SK-N-SH (cell line): ENCODE measurements at regions not wholly inside any gene's neighbourhood (a gene's known extent, or its start where the extent isn't known, plus 50 kb on each side); places are given as distances from the start of the nearest gene placed in this dataset.

ENCODE experiments used
- CTCF ChIA-PET: fragments of 300-600, 350-600 bp; formaldehyde crosslinking; extraction: SDS; loops from one replicate; lab custom pipeline; 2021; lab: Yijun Ruan, JAX
- POLR2A ChIA-PET: fragments of 350-600 bp; sonication (Branson Sonifier 250); formaldehyde crosslinking; extraction: SDS; loops from one replicate; lab custom pipeline; 2020; ENCODE audit warnings: antibody characterized with exemption, inconsistent platforms; lab: Yijun Ruan, JAX
- DNase-seq: peaks from one replicate; pipeline ENCODE4 v3.0.0; 2012
- H2AFZ ChIP-seq: fragments of 200-600 bp; sonication (generic); 2 replicates; pipeline ENCODE4 v1.8.1; 2016; ENCODE audit warnings: antibody characterized with exemption, mild to moderate bottlenecking, low read depth
- H3F3A ChIP-seq: fragments of 200-600 bp; sonication (generic); replicated peaks from 2 replicates; pipeline ENCODE3; 2016; ENCODE audit warnings: antibody characterized with exemption, mild to moderate bottlenecking; ENCODE audit not compliant: insufficient read depth
- H3K27ac ChIP-seq, 2 experiments: fragments of 200-500 bp in 1 of 2; fragments of 200-600 bp in 1 of 2; sonication (Bioruptor generic) in 1 of 2; sonication (generic), shearing (Covaris generic) in 1 of 2; 2 replicates each; pipeline versions ENCODE4 v1.5.1 to v1.6.1; 2014 to 2016; ENCODE audit warnings: low read depth in 2 of 2, inconsistent platforms in 1 of 2, low read length in 1 of 2, mild to moderate bottlenecking in 1 of 2, mixed read lengths in 1 of 2
- H3K27me3 ChIP-seq: fragments of 200-600 bp; sonication (generic), shearing (Covaris generic); 2 replicates; pipeline ENCODE4 v1.6.1; 2016; ENCODE audit warnings: mixed run types; ENCODE audit not compliant: insufficient read depth
- H3K36me3 ChIP-seq, 2 experiments: fragments of 200-500 bp in 1 of 2; fragments of 200-600 bp in 1 of 2; sonication (Bioruptor generic) in 1 of 2; sonication (generic) in 1 of 2; replicated peaks in 1 of 2; 2 replicates each; pipeline versions ENCODE3 to v1.5.1; 2014 to 2016; ENCODE audit warnings: low read length in 1 of 2, mild to moderate bottlenecking in 1 of 2; ENCODE audit not compliant: insufficient read depth in 2 of 2, control insufficient read depth in 1 of 2
- H3K4me1 ChIP-seq, 2 experiments: fragments of 200-500 bp in 1 of 2; fragments of 200-600 bp in 1 of 2; sonication (Bioruptor generic) in 1 of 2; sonication (generic), shearing (Covaris generic) in 1 of 2; 2 replicates each; pipeline versions ENCODE4 v1.5.1 to v1.6.1; 2014 to 2016; ENCODE audit warnings: low read depth in 1 of 2, low read length in 1 of 2, mixed run types in 1 of 2; ENCODE audit not compliant: insufficient read depth in 2 of 2, control insufficient read depth in 1 of 2
- H3K4me2 ChIP-seq: fragments of 200-600 bp; sonication (generic), shearing (Covaris generic); 2 replicates; pipeline ENCODE4 v1.6.1; 2017; ENCODE audit warnings: mixed run types
- H3K4me3 ChIP-seq, 2 experiments: fragments of 200-500 bp in 1 of 2; fragments of 200-600 bp in 1 of 2; sonication (Bioruptor generic) in 1 of 2; sonication (generic), shearing (Covaris generic) in 1 of 2; 2 replicates each; pipeline versions ENCODE4 v1.5.1 to v1.8.1; 2014 to 2016; ENCODE audit warnings: low read depth in 2 of 2, inconsistent platforms in 1 of 2, low read length in 1 of 2, mild to moderate bottlenecking in 1 of 2, mixed read lengths in 1 of 2, moderate library complexity in 1 of 2
- H3K79me2 ChIP-seq: fragments of 200-600 bp; sonication (generic); 2 replicates; pipeline ENCODE4 v1.8.1; 2017; ENCODE audit warnings: mild to moderate bottlenecking; ENCODE audit not compliant: insufficient read depth
- H3K9ac ChIP-seq: fragments of 200-600 bp; sonication (generic); 2 replicates; pipeline ENCODE4 v1.6.1; 2017; ENCODE audit warnings: mixed run types
- H3K9me2 ChIP-seq: fragments of 200-600 bp; sonication (generic); 2 replicates; pipeline ENCODE4 v1.6.1; 2017; ENCODE audit warnings: mixed run types
- H3K9me3 ChIP-seq: fragments of 200-600 bp; sonication (generic); 2 replicates; pipeline ENCODE4 v1.6.1; 2017; ENCODE audit warnings: mixed run types, mild to moderate bottlenecking, moderate library complexity
- H4K20me1 ChIP-seq: fragments of 200-600 bp; sonication (generic); 2 replicates; pipeline ENCODE4 v1.6.1; 2017; ENCODE audit warnings: mild to moderate bottlenecking, mixed run types; ENCODE audit not compliant: insufficient read depth
- CHD2 ChIP-seq: fragments of 150-350 bp; IDR thresholded peaks from 2 replicates; pipeline ENCODE4 v1.6.1; 2018; ENCODE audit warnings: low read length; ENCODE audit not compliant: partially characterized antibody
- EP300 ChIP-seq, 2 experiments: IDR thresholded peaks; 2 replicates each; pipeline versions ENCODE4 v1.4.0 to v1.6.1; 2012; ENCODE audit warnings: borderline replicate concordance in 1 of 2, low read depth in 1 of 2, low read length in 1 of 2
- FOSL2 ChIP-seq: IDR thresholded peaks from 2 replicates; pipeline ENCODE4 v1.4.0; 2012; ENCODE audit warnings: low read depth, mild to moderate bottlenecking, moderate library complexity, borderline replicate concordance
- GABPA ChIP-seq: IDR thresholded peaks from 2 replicates; pipeline ENCODE4 v1.4.0; 2012; ENCODE audit warnings: low read depth, mild to moderate bottlenecking
- GATA2 ChIP-seq: sonication (generic); formaldehyde crosslinking; IDR thresholded peaks from 2 replicates; pipeline ENCODE4 v1.5.0; 2020; ENCODE audit warnings: mild to moderate bottlenecking, missing genetic modification reagents
- JUND ChIP-seq: IDR thresholded peaks from 2 replicates; pipeline ENCODE4 v1.4.0; 2012
- MEF2A ChIP-seq: IDR thresholded peaks from 2 replicates; pipeline ENCODE4 v1.4.0; 2012; ENCODE audit warnings: low read depth, borderline replicate concordance
- MXI1 ChIP-seq: IDR thresholded peaks from 2 replicates; pipeline ENCODE4 v1.6.1; 2012; ENCODE audit warnings: mild to moderate bottlenecking, low read depth, low read length, improper control_type of control experiment
- NFIC ChIP-seq: IDR thresholded peaks from 2 replicates; pipeline ENCODE4 v1.4.0; 2012; ENCODE audit warnings: borderline replicate concordance
- NRF1 ChIP-seq: IDR thresholded peaks from 2 replicates; pipeline ENCODE4 v1.6.1; 2012; ENCODE audit warnings: low read depth, mild to moderate bottlenecking, low read length
- POLR2AphosphoS5 ChIP-seq: IDR thresholded peaks from 2 replicates; pipeline ENCODE4 v1.6.1; 2012; ENCODE audit warnings: low read depth, low read length
- RAD21 ChIP-seq: IDR thresholded peaks from 2 replicates; pipeline ENCODE4 v1.6.1; 2012; ENCODE audit warnings: mild to moderate bottlenecking, low read length
- RCOR1 ChIP-seq: fragments of 150-350 bp; IDR thresholded peaks from 2 replicates; pipeline ENCODE4 v1.6.1; 2017; ENCODE audit warnings: antibody characterized with exemption, low read length
- RFX5 ChIP-seq: IDR thresholded peaks from 2 replicates; pipeline ENCODE4 v1.6.1; 2012; ENCODE audit warnings: mild to moderate bottlenecking, improper control_type of control experiment, low read length
- RXRA ChIP-seq: IDR thresholded peaks from 2 replicates; pipeline ENCODE4 v1.4.0; 2012; ENCODE audit warnings: low read depth, mild to moderate bottlenecking, borderline replicate concordance
- SMC3 ChIP-seq: IDR thresholded peaks from 2 replicates; pipeline ENCODE4 v1.6.1; 2012; ENCODE audit warnings: low read depth, low read length, improper control_type of control experiment
- TCF12 ChIP-seq: IDR thresholded peaks from 2 replicates; pipeline ENCODE4 v1.4.0; 2012
- TEAD4 ChIP-seq: IDR thresholded peaks from 2 replicates; pipeline ENCODE4 v1.4.0; 2012; ENCODE audit warnings: mild to moderate bottlenecking, borderline replicate concordance; ENCODE audit not compliant: insufficient read depth
- YY1 ChIP-seq: IDR thresholded peaks from 2 replicates; pipeline ENCODE4 v1.4.0; 2012; ENCODE audit warnings: low read depth, mild to moderate bottlenecking
- WGBS: methylation state at CpG from one replicate; pipeline ENCODE4 v1.1.6; 2017; ENCODE audit warnings: low lambda C conversion rate; 5-methylcytosine and 5-hydroxymethylcytosine counted together
- TF ChIP-seq, protein P1 (sequence below): IDR thresholded peaks from 2 replicates; pipeline ENCODE4 v1.4.0; 2012; ENCODE audit warnings: low read depth, borderline replicate concordance
- TF ChIP-seq, protein P2 (sequence below): fragments of 150-350 bp; IDR thresholded peaks from 2 replicates; pipeline ENCODE4 v1.6.1; 2017; ENCODE audit warnings: antibody characterized with exemption, low read length, low read depth, borderline replicate concordance
- TF ChIP-seq, protein P3 (sequence below): IDR thresholded peaks from 2 replicates; pipeline ENCODE4 v1.4.0; 2012; ENCODE audit warnings: low read depth, borderline replicate concordance
- TF ChIP-seq, protein P4 (sequence below): IDR thresholded peaks from 2 replicates; pipeline ENCODE4 v1.6.1; 2012; ENCODE audit warnings: mild to moderate bottlenecking, low read depth, low read length, moderate library complexity

DNA sequence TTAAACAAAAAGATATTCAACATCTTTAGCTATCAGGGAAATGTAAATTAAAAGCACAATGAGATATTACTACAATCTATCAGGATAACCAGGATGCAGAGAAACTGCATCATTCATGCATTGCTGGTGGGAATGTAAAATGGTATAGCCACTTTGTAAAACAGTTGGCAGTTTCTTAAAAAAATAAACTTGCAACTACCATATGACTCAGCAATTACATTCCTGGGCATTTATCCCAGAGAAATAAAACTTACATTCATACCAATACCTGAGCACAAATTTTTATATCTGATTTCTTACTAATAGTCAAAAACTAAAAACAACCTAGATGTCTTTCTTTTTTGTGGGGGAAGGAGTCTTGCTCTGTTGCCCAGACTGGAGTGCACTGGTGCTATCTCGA, 190.3 kb upstream of the TAB2 start:
- Histone ChIP-seq H3F3A (no peaks in the 10 kb centered on the region), H3K27me3 (no peaks in the 10 kb centered on the region), H4K20me1 (no peaks in the 10 kb centered on the region), H3K4me2 (no peak overlapping the region), H3K79me2 (no peaks in the 10 kb centered on the region), H3K36me3 (no peaks in the 10 kb centered on the region), H3K27ac (peak overlapping the region in 1 of 2 experiments; percentile 33; a peak in 1 of 4 replicates), H2AFZ (no peak overlapping the region), H3K9me3 (peaks cover 5% of the 10 kb centered on the region; the same call in 1 of the 2 replicates), H3K9me2 (no peaks in the 10 kb centered on the region), H3K4me1 (no peaks in the 10 kb centered on the region; a peak in 1 of 4 replicates), H3K4me3 (no peak overlapping the region), H3K9ac (no peak overlapping the region)
- DNase-seq, result no peak
- 36% methylated on average over 1 of the region's 1 CpG for WGBS
- TF ChIP-seq GABPA (no peak), NFIC (no peak; the same call in 1 of the 2 replicates), RAD21 (no peak), MXI1 (no peak), CHD2 (no peak), FOSL2 (peak; percentile 57; the same call in 1 of the 2 replicates), EP300 (IDR thresholded peaks at IDR 0.05; ENCODE audit: borderline replicate concordance in 1 of 2, low read depth in 1 of 2, low read length in 1 of 2) (peak in 1 of 2 experiments; percentile 31; a peak in 1 of 4 replicates), YY1 (no peak), RXRA (no peak), RFX5 (no peak), TEAD4 (no peak), SMC3 (no peak), TCF12 (peak; percentile 31; the same call in 1 of the 2 replicates), RCOR1 (no peak), NRF1 (no peak), MEF2A (no peak; the same call in 1 of the 2 replicates), GATA2 (CRISPR knock-in tag) (no peak), JUND (peak; percentile 34), POLR2AphosphoS5 (no peak)
- TF ChIP-seq, protein P1, sequence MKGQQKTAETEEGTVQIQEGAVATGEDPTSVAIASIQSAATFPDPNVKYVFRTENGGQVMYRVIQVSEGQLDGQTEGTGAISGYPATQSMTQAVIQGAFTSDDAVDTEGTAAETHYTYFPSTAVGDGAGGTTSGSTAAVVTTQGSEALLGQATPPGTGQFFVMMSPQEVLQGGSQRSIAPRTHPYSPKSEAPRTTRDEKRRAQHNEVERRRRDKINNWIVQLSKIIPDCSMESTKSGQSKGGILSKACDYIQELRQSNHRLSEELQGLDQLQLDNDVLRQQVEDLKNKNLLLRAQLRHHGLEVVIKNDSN, result no peak
- TF ChIP-seq, protein P2, sequence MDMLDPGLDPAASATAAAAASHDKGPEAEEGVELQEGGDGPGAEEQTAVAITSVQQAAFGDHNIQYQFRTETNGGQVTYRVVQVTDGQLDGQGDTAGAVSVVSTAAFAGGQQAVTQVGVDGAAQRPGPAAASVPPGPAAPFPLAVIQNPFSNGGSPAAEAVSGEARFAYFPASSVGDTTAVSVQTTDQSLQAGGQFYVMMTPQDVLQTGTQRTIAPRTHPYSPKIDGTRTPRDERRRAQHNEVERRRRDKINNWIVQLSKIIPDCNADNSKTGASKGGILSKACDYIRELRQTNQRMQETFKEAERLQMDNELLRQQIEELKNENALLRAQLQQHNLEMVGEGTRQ, result no peak
- TF ChIP-seq, protein P3, sequence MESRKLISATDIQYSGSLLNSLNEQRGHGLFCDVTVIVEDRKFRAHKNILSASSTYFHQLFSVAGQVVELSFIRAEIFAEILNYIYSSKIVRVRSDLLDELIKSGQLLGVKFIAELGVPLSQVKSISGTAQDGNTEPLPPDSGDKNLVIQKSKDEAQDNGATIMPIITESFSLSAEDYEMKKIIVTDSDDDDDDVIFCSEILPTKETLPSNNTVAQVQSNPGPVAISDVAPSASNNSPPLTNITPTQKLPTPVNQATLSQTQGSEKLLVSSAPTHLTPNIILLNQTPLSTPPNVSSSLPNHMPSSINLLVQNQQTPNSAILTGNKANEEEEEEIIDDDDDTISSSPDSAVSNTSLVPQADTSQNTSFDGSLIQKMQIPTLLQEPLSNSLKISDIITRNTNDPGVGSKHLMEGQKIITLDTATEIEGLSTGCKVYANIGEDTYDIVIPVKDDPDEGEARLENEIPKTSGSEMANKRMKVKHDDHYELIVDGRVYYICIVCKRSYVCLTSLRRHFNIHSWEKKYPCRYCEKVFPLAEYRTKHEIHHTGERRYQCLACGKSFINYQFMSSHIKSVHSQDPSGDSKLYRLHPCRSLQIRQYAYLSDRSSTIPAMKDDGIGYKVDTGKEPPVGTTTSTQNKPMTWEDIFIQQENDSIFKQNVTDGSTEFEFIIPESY, result no peak
- TF ChIP-seq, protein P4, sequence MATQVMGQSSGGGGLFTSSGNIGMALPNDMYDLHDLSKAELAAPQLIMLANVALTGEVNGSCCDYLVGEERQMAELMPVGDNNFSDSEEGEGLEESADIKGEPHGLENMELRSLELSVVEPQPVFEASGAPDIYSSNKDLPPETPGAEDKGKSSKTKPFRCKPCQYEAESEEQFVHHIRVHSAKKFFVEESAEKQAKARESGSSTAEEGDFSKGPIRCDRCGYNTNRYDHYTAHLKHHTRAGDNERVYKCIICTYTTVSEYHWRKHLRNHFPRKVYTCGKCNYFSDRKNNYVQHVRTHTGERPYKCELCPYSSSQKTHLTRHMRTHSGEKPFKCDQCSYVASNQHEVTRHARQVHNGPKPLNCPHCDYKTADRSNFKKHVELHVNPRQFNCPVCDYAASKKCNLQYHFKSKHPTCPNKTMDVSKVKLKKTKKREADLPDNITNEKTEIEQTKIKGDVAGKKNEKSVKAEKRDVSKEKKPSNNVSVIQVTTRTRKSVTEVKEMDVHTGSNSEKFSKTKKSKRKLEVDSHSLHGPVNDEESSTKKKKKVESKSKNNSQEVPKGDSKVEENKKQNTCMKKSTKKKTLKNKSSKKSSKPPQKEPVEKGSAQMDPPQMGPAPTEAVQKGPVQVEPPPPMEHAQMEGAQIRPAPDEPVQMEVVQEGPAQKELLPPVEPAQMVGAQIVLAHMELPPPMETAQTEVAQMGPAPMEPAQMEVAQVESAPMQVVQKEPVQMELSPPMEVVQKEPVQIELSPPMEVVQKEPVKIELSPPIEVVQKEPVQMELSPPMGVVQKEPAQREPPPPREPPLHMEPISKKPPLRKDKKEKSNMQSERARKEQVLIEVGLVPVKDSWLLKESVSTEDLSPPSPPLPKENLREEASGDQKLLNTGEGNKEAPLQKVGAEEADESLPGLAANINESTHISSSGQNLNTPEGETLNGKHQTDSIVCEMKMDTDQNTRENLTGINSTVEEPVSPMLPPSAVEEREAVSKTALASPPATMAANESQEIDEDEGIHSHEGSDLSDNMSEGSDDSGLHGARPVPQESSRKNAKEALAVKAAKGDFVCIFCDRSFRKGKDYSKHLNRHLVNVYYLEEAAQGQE, result no peak
- ChIA-PET POLR2A (no interaction called here), CTCF (interaction anchor here (0.6 to 1.3 kb wide), 2 partner anchors 190 to 305 kb away, joined by 5 to 6 read pairs; no protein-coding TSS in a partner anchor)
